ENCODE measurements at regions not wholly inside any gene's neighbourhood (a gene's known extent, or its start where the extent isn't known, plus 50 kb on each side); places are given as distances from the start of the nearest gene placed in this dataset.

- DNase-seq: no peak
Measured at GRCh38 chr15:47502041-47502440, 215.3 kb upstream of the SEMA6D start.

GRCh38 chr15:47503876-47504275 is 213.4 kb upstream of the SEMA6D start:
- no peak for DNase-seq

GRCh38 chr15:47504624-47505256 is 212.6 kb upstream of the SEMA6D start:
- DNase-seq: no peak

GRCh38 chr15:47505712-47506328 is 211.5 kb upstream of the SEMA6D start:
- no peak for DNase-seq

- DNase-seq: peak; percentile 53
Measured at GRCh38 chr15:47506329-47507100, 210.8 kb upstream of the SEMA6D start.

GRCh38 chr15:47507221-47507985 is 209.9 kb upstream of the SEMA6D start:
- DNase-seq: no peak

GRCh38 chr15:47511261-47511660 is 206.0 kb upstream of the SEMA6D start:
- no peak for DNase-seq

- no peak for DNase-seq
Measured at GRCh38 chr15:47513471-47513870, 203.8 kb upstream of the SEMA6D start.

GRCh38 chr15:47514200-47514652 is 203.1 kb upstream of the SEMA6D start:
- DNase-seq: no peak

- no peak for DNase-seq
Measured at GRCh38 chr15:47516558-47516957, 200.7 kb upstream of the SEMA6D start.

- DNase-seq: no peak
Measured at GRCh38 chr15:47516972-47517371, 200.3 kb upstream of the SEMA6D start.

- no peak for DNase-seq
Measured at GRCh38 chr15:47517737-47518136, 199.6 kb upstream of the SEMA6D start.

- no peak for DNase-seq
Measured at GRCh38 chr15:47523681-47524475, 193.4 kb upstream of the SEMA6D start.

GRCh38 chr15:47529241-47529640 is 188.1 kb upstream of the SEMA6D start:
- DNase-seq: no peak

GRCh38 chr15:47534673-47535072 is 182.6 kb upstream of the SEMA6D start:
- no peak for DNase-seq

- no peak for DNase-seq
Measured at GRCh38 chr15:47541562-47541961, 175.7 kb upstream of the SEMA6D start.

GRCh38 chr15:47542312-47542989 is 174.9 kb upstream of the SEMA6D start:
- no peak for DNase-seq

- DNase-seq: no peak
Measured at GRCh38 chr15:47548231-47548630, 169.1 kb upstream of the SEMA6D start.

- DNase-seq: no peak
Measured at GRCh38 chr15:47548986-47549385, 168.3 kb upstream of the SEMA6D start.

- no peak for DNase-seq
Measured at GRCh38 chr15:47551079-47551478, 166.2 kb upstream of the SEMA6D start.

- DNase-seq: no peak
Measured at GRCh38 chr15:47551546-47551945, 165.8 kb upstream of the SEMA6D start.

Measured in NCI-H1105 (cell line).